BLaER1 treated with 17β-estradiol and CSF1 and Interleukin-3, amounts not matched to agents 10 nM and 100 nM (cell line): ENCODE measurements at regions not wholly inside any gene's neighbourhood (a gene's known extent, or its start where the extent isn't known, plus 50 kb on each side); places are given as distances from the start of the nearest gene placed in this dataset.

ENCODE experiments used
- H3K27ac ChIP-seq, 11 experiments: shearing (Covaris generic); formaldehyde crosslinking; 2 replicates each; pipeline ENCODE4 v1.8.1; 2022
- H3K27me3 ChIP-seq, 11 experiments: shearing (Covaris generic); formaldehyde crosslinking; 2 replicates each; pipeline ENCODE4 v1.8.1; 2022
- H3K36me3 ChIP-seq, 11 experiments: shearing (Covaris generic); formaldehyde crosslinking; 2 replicates each; pipeline ENCODE4 v1.8.1; 2022
- H3K4me1 ChIP-seq, 10 experiments: shearing (Covaris generic); formaldehyde crosslinking; 2 replicates each; pipeline ENCODE4 v1.8.1; 2022
- H3K4me2 ChIP-seq, 11 experiments: shearing (Covaris generic); formaldehyde crosslinking; 2 replicates each; pipeline ENCODE4 v1.8.1; 2022
- H3K4me3 ChIP-seq, 10 experiments: shearing (Covaris generic); formaldehyde crosslinking; 2 replicates each; pipeline ENCODE4 v1.8.1; 2022
- H3K9ac ChIP-seq, 11 experiments: shearing (Covaris generic); formaldehyde crosslinking; 2 replicates each; pipeline ENCODE4 v1.8.1; 2022
- H3K9me3 ChIP-seq, 11 experiments: shearing (Covaris generic); formaldehyde crosslinking; replicated peaks in 1 of 11; 2 replicates each; pipeline ENCODE4 v1.8.1; 2022
- H4K20me1 ChIP-seq, 11 experiments: shearing (Covaris generic); formaldehyde crosslinking; 2 replicates each; pipeline ENCODE4 v1.8.1; 2022
- Cebpa-rat ChIP-seq, 11 experiments: shearing (Covaris generic); IDR thresholded peaks; 2 replicates each; pipeline ENCODE4 v1.8.1; 2022

DNA sequence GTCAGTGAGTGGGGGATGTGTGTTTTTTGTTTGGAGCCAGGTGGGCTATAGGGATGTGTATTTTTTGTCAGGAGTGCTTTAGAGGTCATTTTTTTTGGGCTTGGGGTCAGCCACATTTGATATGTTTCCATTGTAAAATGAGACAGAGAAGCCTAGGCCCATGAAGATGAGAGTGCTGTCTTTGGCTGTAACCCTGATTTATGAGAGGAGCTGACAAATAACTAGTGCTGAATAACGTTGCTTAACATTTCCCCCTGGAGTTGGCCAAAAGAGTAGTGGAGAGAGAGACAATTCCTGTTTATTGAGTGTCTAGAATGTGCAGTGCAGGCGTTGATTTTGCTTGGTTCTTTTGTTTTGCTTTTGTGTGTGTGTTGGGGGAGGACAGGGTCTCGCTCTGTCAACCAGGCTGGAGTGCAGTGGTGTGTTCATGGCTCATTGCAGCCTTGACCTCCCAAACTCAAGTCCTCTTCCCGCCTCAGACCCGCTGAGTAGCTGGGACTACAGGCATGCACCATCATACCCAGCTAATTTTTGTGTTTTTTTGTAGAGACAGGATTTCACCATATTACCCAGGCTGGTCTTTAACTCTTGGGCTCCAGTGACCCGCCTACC, 64.7 kb downstream of the S1PR1 start:
- Histone ChIP-seq H3K9ac (no peak overlapping the region), H3K36me3 (peaks cover 0 to 17% (median 0%) of the 10 kb centered on the region in 11 experiments; a peak in 5 of 22 replicates), H3K9me3 (peaks cover 0 to 23% (median 18%) of the 10 kb centered on the region in 11 experiments; a peak in 17 of 22 replicates), H3K27ac (no peak overlapping the region), H3K4me1 (peaks cover 0 to 14% (median 0%) of the 10 kb centered on the region in 10 experiments; a peak in 8 of 20 replicates), H3K4me3 (no peak overlapping the region), H3K4me2 (no peak overlapping the region; a peak in 1 of 22 replicates), H4K20me1 (no peaks in the 10 kb centered on the region), H3K27me3 (no peaks in the 10 kb centered on the region)
- TF ChIP-seq Cebpa-rat (IDR thresholded peaks at IDR 0.05): no peak

DNA sequence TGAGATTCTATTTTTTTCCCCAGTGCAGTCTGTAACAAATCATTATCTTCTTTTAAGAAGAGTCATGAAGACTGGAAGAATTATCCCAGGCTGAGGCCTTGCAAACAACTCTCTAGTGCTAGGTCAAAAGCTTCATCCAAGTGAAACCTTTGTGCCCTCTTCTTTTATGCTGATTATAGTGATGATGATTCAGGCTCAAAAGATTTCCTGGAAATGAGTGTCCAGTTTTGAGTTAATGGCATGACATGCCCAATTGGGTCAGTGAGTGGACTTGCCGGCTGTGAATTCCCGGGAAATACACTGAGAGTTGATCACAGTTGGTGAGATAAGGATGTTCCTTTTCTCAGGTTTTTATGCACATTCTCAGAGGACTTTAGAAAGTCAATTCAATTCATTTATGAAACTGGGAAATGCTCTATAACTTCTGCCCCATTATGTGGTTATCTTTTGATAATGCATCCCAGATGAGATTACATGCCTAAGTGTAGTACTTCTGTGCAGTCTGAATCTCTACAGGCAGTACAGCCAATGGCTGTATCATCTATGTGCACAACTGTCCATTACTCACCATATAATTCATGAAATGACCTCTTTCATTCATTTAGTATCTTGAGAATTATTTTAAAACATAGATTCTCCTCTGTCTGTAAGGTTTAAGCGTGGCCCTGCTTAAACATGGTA, 66.2 kb downstream of the S1PR1 start:
- no peak for TF ChIP-seq Cebpa-rat (IDR thresholded peaks at IDR 0.05)
- no peak overlapping the region for H3K4me2 ChIP-seq
- H3K27ac ChIP-seq: no peak overlapping the region

DNA sequence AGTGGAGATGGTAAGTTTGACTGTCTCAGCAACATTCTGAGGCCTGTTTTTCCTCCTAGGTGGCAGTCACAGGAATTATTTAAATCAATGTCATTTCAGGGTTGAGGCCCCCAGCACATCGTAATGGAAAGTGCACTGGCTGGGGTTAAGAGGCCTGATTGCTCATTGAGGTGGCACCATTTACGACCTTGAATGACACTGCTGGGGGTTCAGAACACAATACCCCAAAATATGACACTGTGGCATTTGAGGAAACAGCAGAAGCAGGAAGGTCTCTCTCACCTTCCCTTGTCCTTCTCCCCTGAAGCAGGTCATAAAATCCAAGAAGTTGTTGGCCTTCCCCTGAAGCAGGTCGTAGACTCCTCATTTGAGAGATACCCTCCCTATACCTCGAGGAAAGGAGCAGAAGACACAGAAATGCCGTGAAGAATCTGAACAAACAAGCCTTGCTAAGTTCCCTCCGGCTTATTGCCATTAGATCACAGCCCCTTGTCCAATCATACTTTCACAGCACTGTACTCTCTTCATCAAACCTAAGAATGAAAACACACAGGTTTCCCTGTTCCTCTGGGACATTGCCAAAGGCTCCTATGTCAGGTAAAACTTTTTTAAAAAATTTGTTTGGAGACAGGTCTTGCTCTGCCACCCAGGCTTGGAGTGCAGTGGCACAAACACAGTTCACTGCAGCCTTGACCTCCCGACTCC, 71.3 kb downstream of the S1PR1 start:
- H3K9ac ChIP-seq: peak overlapping the region in 7 of 11 experiments; percentile 1 to 78 (median 71); a peak in 10 of 22 replicates
- H3K4me2 ChIP-seq: peak overlapping the region; percentile 80 to 97 (median 92)
- TF ChIP-seq Cebpa-rat (IDR thresholded peaks at IDR 0.05): no peak
- H4K20me1 ChIP-seq: no peaks in the 10 kb centered on the region
- peaks cover 0 to 40% (median 27%) of the 10 kb centered on the region in 11 experiments; a peak in 17 of 22 replicates for H3K9me3 ChIP-seq
- no peaks in the 10 kb centered on the region for H3K27me3 ChIP-seq
- peaks cover 19 to 76% (median 62%) of the 10 kb centered on the region in 10 experiments for H3K4me1 ChIP-seq
- peaks cover 0 to 13% (median 0%) of the 10 kb centered on the region in 11 experiments; a peak in 3 of 22 replicates for H3K36me3 ChIP-seq
- H3K27ac ChIP-seq: peak overlapping the region in 6 of 11 experiments; percentile 34 to 85 (median 70); a peak in 10 of 22 replicates
- peak overlapping the region in 1 of 10 experiments; percentile 49; a peak in 3 of 20 replicates for H3K4me3 ChIP-seq

More for the DNA sequence above, 66.2 kb downstream of the S1PR1 start:
- no peak overlapping the region for H3K9ac ChIP-seq
- peaks cover 0 to 29% (median 22%) of the 10 kb centered on the region in 11 experiments; a peak in 17 of 22 replicates for H3K9me3 ChIP-seq
- H4K20me1 ChIP-seq: no peaks in the 10 kb centered on the region
- H3K36me3 ChIP-seq: peaks cover 0 to 13% (median 0%) of the 10 kb centered on the region in 11 experiments; a peak in 3 of 22 replicates
- no peak overlapping the region for H3K4me3 ChIP-seq
- H3K4me1 ChIP-seq: peaks cover 0 to 27% (median 12%) of the 10 kb centered on the region in 10 experiments; a peak in 15 of 20 replicates
- H3K27me3 ChIP-seq: no peaks in the 10 kb centered on the region

DNA sequence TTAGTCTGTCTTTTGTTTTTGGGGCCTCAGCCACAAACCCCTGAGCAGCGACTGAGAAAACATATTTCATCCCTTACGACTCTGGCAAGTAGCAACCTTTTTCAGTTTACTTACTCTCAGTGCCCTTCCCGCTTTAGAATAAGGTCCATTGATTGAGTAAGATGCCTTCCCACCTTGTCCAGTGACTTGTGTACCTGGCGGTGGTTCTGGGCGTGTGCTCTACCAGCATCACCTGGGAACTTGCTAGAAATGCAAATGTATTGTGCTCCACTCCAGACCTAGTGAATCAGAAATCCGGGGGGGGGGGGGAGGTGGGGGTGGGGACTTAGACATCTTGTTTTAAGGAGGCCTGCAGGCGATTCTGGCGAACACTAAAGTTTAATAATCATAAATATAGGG, 72.1 kb downstream of the S1PR1 start:
- Histone ChIP-seq H3K9me3 (peaks cover 0 to 45% (median 29%) of the 10 kb centered on the region in 11 experiments; a peak in 17 of 22 replicates), H3K4me1 (peaks cover 19 to 80% (median 64%) of the 10 kb centered on the region in 10 experiments), H3K27me3 (no peaks in the 10 kb centered on the region), H3K36me3 (peaks cover 0 to 13% (median 0%) of the 10 kb centered on the region in 11 experiments; a peak in 3 of 22 replicates), H3K9ac (peak overlapping the region in 7 of 11 experiments; percentile 1 to 78 (median 71); a peak in 12 of 22 replicates), H4K20me1 (no peaks in the 10 kb centered on the region), H3K27ac (peak overlapping the region in 6 of 11 experiments; percentile 34 to 85 (median 78); a peak in 13 of 22 replicates), H3K4me3 (peak overlapping the region in 4 of 10 experiments; percentile 49 to 65 (median 56); a peak in 6 of 20 replicates), H3K4me2 (peak overlapping the region; percentile 80 to 97 (median 92))
- no peak for TF ChIP-seq Cebpa-rat (IDR thresholded peaks at IDR 0.05)

DNA sequence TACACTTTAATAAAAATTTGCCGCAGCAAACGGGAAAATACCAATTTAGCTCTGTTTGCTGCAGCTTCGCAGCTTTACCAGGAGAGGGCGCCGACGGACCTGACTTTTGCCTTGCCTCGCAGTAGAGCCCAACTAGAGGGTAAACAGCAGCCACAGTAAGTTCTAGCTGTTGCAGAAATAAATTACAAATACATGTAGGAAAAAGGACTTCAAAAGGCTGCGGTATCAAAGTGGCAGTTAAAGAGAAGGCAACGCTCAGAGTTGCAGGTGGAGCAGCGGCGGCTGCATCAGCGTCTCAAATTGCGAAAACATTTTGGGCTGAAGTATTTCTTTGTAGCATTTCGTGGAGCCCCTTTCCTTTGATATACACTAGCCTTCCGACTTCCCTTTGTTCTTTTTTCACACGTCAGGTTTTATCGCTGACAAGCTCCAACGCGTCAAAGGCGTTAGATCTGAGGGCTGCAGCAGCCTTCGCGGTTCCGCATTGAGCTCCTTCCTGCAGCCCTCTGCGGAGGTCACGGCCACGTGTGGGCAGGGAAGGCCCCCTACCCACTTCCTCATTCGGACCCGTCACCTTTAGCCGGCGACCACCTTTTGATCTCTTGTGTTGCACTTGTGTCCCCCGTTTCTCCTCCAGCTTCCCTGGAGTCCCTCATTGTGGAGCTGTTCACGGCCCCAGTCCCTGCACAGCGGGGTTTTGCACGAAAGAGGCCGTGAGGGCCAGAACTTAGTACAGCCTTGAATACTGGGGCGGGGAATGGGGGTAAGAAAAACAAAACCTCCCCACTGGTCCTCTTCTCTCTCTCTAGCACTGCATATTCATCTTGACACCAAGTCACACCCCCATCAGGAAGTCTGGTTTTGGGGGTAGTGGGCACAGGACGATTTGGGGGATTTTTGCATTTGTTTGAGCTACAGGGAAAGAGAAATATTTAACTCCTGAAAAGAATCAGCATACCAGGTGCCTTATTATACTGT, 72.8 kb downstream of the S1PR1 start:
- H4K20me1 ChIP-seq: no peaks in the 10 kb centered on the region
- TF ChIP-seq Cebpa-rat (IDR thresholded peaks at IDR 0.05): peak in 2 of 11 experiments; percentile 41 to 79; a peak in 2 of 22 replicates
- no peaks in the 10 kb centered on the region for H3K27me3 ChIP-seq
- H3K9me3 ChIP-seq: peaks cover 0 to 49% (median 31%) of the 10 kb centered on the region in 11 experiments; a peak in 17 of 22 replicates
- H3K4me2 ChIP-seq: peak overlapping the region; percentile 80 to 97 (median 92)
- peak overlapping the region; percentile 41 to 65 (median 54); a peak in 19 of 20 replicates for H3K4me3 ChIP-seq
- peaks cover 0 to 13% (median 0%) of the 10 kb centered on the region in 11 experiments; a peak in 3 of 22 replicates for H3K36me3 ChIP-seq
- peak overlapping the region; percentile 36 to 78 (median 64); a peak in 21 of 22 replicates for H3K9ac ChIP-seq
- peaks cover 19 to 79% (median 64%) of the 10 kb centered on the region in 10 experiments for H3K4me1 ChIP-seq
- peak overlapping the region in 9 of 11 experiments; percentile 39 to 85 (median 68); a peak in 20 of 22 replicates for H3K27ac ChIP-seq

DNA sequence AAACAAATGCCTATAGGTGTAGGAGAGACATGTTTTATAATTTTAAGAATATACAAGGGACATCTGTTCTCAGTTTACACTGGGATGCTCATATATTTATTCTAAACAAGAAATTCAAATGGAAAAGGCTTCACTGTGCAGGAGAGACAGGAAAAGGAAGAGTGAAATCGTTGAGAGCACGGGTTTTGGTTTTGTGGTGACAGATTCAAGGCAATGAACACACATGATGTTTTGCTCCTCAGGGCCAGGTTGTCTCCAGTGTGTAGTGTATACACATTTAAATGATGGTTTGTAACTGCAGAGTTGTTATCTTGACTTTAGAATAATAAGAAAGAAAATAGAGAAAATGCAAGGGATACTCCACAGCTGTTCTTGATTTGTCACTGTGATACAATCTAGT, 73.7 kb downstream of the S1PR1 start:
- peak overlapping the region in 7 of 11 experiments; percentile 65 to 85 (median 75); a peak in 14 of 22 replicates for H3K27ac ChIP-seq
- peaks cover 0 to 51% (median 32%) of the 10 kb centered on the region in 11 experiments; a peak in 17 of 22 replicates for H3K9me3 ChIP-seq
- peak overlapping the region in 5 of 10 experiments; percentile 41 to 56 (median 51); a peak in 5 of 20 replicates for H3K4me3 ChIP-seq
- no peaks in the 10 kb centered on the region for H4K20me1 ChIP-seq
- H3K4me2 ChIP-seq: peak overlapping the region; percentile 80 to 97 (median 92); a peak in 21 of 22 replicates
- H3K4me1 ChIP-seq: peaks cover 19 to 76% (median 64%) of the 10 kb centered on the region in 10 experiments
- no peak for TF ChIP-seq Cebpa-rat (IDR thresholded peaks at IDR 0.05)
- H3K9ac ChIP-seq: peak overlapping the region in 7 of 11 experiments; percentile 62 to 78 (median 71); a peak in 10 of 22 replicates
- H3K36me3 ChIP-seq: peaks cover 0 to 11% (median 0%) of the 10 kb centered on the region in 11 experiments; a peak in 4 of 22 replicates
- H3K27me3 ChIP-seq: no peaks in the 10 kb centered on the region
